GM12892 (cell line): ENCODE measurements at regions not wholly inside any gene's neighbourhood (a gene's known extent, or its start where the extent isn't known, plus 50 kb on each side); places are given as distances from the start of the nearest gene placed in this dataset.

Experiments
- DNase-seq: peaks from one replicate; pipeline ENCODE4 v3.0.0; 2011; ENCODE audit not compliant: insufficient read length
- FAIRE-seq: peaks from 2 replicates; lab custom pipeline; 2011; peaks lifted over from hg19 to GRCh38; lab: Jason Lieb, UNC
- POLR2A ChIP-seq: IDR thresholded peaks from 2 replicates; pipeline ENCODE4 v1.6.1; 2011; ENCODE audit warnings: low read depth, low read length, control low read depth
- POLR2AphosphoS5 ChIP-seq: IDR thresholded peaks from 2 replicates; pipeline ENCODE4 v1.6.1; 2011; ENCODE audit warnings: low read depth, low read length, control low read depth
- TAF1 ChIP-seq: IDR thresholded peaks from 2 replicates; pipeline ENCODE4 v1.6.1; 2011; ENCODE audit warnings: low read depth, mild to moderate bottlenecking, control low read depth, low read length, borderline replicate concordance

GRCh38 chr1:59151860-59152259 lies 145.0 kb upstream of the FGGY start:
- no peak for TF ChIP-seq TAF1
- no peak for TF ChIP-seq POLR2AphosphoS5
- no peak for TF ChIP-seq POLR2A
- no peak for FAIRE-seq
- no peak for DNase-seq

- no peak for TF ChIP-seq POLR2A
- TF ChIP-seq POLR2AphosphoS5: no peak
- TF ChIP-seq TAF1: no peak
- FAIRE-seq (no peak), DNase-seq (no peak)
Observed at GRCh38 chr1:59152511-59152910, 144.4 kb upstream of the FGGY start.

DNA sequence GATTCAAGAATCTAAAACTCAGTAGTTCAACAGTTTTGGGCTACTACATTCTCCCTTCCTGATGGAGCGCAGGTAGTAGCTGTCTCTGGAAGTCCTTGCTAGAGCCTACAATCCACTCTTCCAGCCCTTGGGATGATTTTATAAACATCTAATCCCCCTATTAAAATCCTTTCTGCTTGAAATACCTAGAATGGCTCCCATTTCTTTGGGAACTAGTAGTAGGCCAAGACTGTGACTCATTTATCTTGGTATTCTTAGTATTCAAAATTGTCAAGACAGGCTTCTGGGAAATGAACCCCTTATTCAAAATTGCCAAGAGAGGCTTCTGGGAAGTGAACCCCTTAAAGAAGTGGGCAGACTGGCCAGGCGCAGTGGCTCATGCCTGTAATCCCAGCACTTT lies 142.5 kb upstream of the FGGY start:
- TF ChIP-seq POLR2A: no peak
- TF ChIP-seq POLR2AphosphoS5: no peak
- no peak for TF ChIP-seq TAF1
- DNase-seq (no peak), FAIRE-seq (no peak)

DNA sequence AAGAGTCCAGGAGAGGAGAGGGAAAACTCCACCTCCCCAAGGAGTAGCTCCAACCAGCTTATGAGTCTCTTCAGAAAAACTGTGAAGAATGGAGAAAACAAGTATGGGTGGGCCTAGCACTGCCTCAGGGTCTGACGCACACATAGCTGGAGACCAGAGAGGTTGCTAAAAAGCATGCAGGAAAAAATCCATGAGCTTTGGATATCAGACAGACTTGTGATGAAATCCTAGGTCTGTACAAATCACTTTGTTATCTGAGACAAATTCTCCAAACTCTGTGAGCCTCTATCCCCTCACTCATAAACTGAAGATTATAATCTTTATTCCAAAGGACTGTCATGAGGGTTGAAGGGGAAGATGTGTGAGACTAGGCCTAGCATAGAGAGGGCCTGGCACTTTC lies 141.5 kb upstream of the FGGY start:
- no peak for FAIRE-seq
- TF ChIP-seq POLR2A: no peak
- no peak for TF ChIP-seq TAF1
- TF ChIP-seq POLR2AphosphoS5: no peak

GRCh38 chr1:59156051-59156450 lies 140.8 kb upstream of the FGGY start:
- DNase-seq (no peak), FAIRE-seq (no peak)
- TF ChIP-seq POLR2AphosphoS5 (no peak), POLR2A (no peak), TAF1 (no peak)

More for the DNA sequence above, 141.5 kb upstream of the FGGY start:
- DNase-seq: no peak

GRCh38 chr1:59156526-59157199 lies 140.2 kb upstream of the FGGY start:
- TF ChIP-seq POLR2AphosphoS5 (no peak), TAF1 (no peak), POLR2A (no peak)
- DNase-seq (no peak), FAIRE-seq (no peak)

DNA sequence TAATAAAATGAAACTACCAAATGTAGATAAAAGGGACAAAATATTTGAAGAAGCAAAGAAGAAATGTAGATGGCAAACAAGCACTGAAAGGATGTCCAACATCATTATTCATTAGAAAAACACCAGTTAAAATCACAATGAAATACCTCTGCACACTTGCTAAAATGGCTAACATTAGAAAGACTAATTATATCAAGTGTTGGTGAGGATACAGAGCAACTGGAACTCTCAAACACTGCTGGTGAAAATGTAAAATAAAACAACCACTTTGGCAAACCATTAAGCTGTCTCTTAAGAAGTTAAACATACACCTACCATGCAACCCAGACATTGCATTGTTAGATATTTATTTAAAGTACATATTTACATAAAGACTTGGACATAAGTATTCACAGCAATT lies 138.6 kb upstream of the FGGY start:
- DNase-seq (no peak), FAIRE-seq (no peak)

GRCh38 chr1:59159557-59160203 lies 137.2 kb upstream of the FGGY start:
- TF ChIP-seq POLR2A: no peak
- TF ChIP-seq TAF1: no peak
- no peak for TF ChIP-seq POLR2AphosphoS5
- FAIRE-seq (no peak), DNase-seq (no peak)

More for the DNA sequence above, 138.6 kb upstream of the FGGY start:
- TF ChIP-seq POLR2A (no peak), POLR2AphosphoS5 (no peak), TAF1 (no peak)

GRCh38 chr1:59161136-59161535 lies 135.8 kb upstream of the FGGY start:
- TF ChIP-seq TAF1: no peak
- TF ChIP-seq POLR2A: no peak
- no peak for TF ChIP-seq POLR2AphosphoS5
- FAIRE-seq (no peak), DNase-seq (no peak)

DNA sequence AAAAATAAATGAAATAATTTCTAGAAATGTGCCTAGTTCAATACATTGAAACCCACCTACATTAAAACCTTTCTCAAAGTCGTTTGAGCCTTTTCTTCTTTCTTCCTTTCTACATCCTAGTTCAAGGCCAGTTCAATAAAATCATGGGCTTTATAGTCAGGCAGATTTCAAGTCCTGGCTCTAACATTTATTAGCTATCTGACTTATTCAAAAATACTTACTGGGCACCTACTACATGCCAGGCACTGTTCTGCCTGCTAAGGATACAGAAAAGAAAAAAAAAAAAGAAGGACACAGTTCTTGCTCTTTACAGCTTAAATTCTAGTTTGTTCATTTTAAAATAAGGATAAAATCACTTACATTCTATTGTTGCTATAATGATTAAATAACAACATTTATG lies 134.2 kb upstream of the FGGY start:
- TF ChIP-seq TAF1 (no peak), POLR2AphosphoS5 (no peak), POLR2A (no peak)
- no peak for DNase-seq
- no peak for FAIRE-seq

- TF ChIP-seq POLR2AphosphoS5: no peak
- no peak for TF ChIP-seq TAF1
- no peak for TF ChIP-seq POLR2A
- DNase-seq (no peak), FAIRE-seq (no peak)
Observed at GRCh38 chr1:59163268-59164092, 133.4 kb upstream of the FGGY start.
